ENCODE measurements at regions not wholly inside any gene's neighbourhood (a gene's known extent, or its start where the extent isn't known, plus 50 kb on each side); places are given as distances from the start of the nearest gene placed in this dataset.

- DNase-seq = no peak
Observed at GRCh38 chr1:201589186-201589585, 50.3 kb downstream of the NAV1 start.

GRCh38 chr1:201590474-201590873, 51.5 kb downstream of the NAV1 start:
- no peak for DNase-seq

GRCh38 chr1:201591348-201591747, 52.4 kb downstream of the NAV1 start:
- no peak for DNase-seq

GRCh38 chr1:201591981-201592380, 53.1 kb downstream of the NAV1 start:
- no peak for DNase-seq

GRCh38 chr1:201593200-201593921, 54.4 kb downstream of the NAV1 start:
- no peak for DNase-seq

- no peak for DNase-seq
Observed at GRCh38 chr1:201594575-201595245, 55.8 kb downstream of the NAV1 start.

GRCh38 chr1:201595381-201595780, 56.5 kb downstream of the NAV1 start:
- DNase-seq = no peak

- DNase-seq = no peak
Observed at GRCh38 chr1:201596101-201596868, 57.4 kb downstream of the NAV1 start.

- DNase-seq = no peak
Observed at GRCh38 chr1:201597551-201598230, 58.8 kb downstream of the NAV1 start.

- DNase-seq = no peak
Observed at GRCh38 chr1:201598396-201598795, 59.5 kb downstream of the NAV1 start.

- no peak for DNase-seq
Observed at GRCh38 chr1:201598973-201599372, 60.0 kb downstream of the NAV1 start.

- DNase-seq = no peak
Observed at GRCh38 chr1:201599548-201599947, 60.6 kb downstream of the NAV1 start.

GRCh38 chr1:201602413-201603265, 63.7 kb downstream of the NAV1 start:
- no peak for DNase-seq

GRCh38 chr1:201603613-201604232, 64.8 kb downstream of the NAV1 start:
- no peak for DNase-seq

GRCh38 chr1:201605385-201606010, 66.6 kb downstream of the NAV1 start:
- no peak for DNase-seq

- no peak for DNase-seq
Observed at GRCh38 chr1:201606096-201606495, 67.2 kb downstream of the NAV1 start.

GRCh38 chr1:201606623-201607022, 67.7 kb downstream of the NAV1 start:
- DNase-seq = no peak

GRCh38 chr1:201608635-201609395, 69.9 kb downstream of the NAV1 start:
- no peak for DNase-seq

GRCh38 chr1:201609661-201610318, 70.9 kb downstream of the NAV1 start:
- no peak for DNase-seq

- no peak for DNase-seq
Observed at GRCh38 chr1:201610858-201611257, 71.9 kb downstream of the NAV1 start.

Measured in stimulated activated CD4-positive, alpha-beta T cell treated with anti-CD3 and anti-CD28 coated beads, Interleukin-2, amount 100 ng/mL, for 24 hours (primary cell).